Body of pancreas (tissue), 4 donors: ENCODE measurements at regions not wholly inside any gene's neighbourhood (a gene's known extent, or its start where the extent isn't known, plus 50 kb on each side); places are given as distances from the start of the nearest gene placed in this dataset.

Experiments used
- ATAC-seq: fragments of 150-250 bp; one replicate; pipeline ENCODE4 v1.9.1; 2016
- DNase-seq, 4 donors: peaks; one replicate each; pipeline ENCODE4 v3.0.0-alpha.2; 2019
- H3K27ac ChIP-seq, 4 donors: fragments of 200-600 bp; sonication (generic); 1 replicate in 3 of 4; 2 replicates in 1 of 4; pipeline versions ENCODE4 v1.5.1 to v1.6.1; 2016 to 2019; ENCODE audit warnings: mild to moderate bottlenecking in 1 of 4, mixed read lengths in 1 of 4, moderate library complexity in 1 of 4
- H3K27me3 ChIP-seq, 2 donors: fragments of 200-600 bp; sonication (generic); one replicate each; pipeline ENCODE4 v1.6.0; 2016; ENCODE audit warnings: mild to moderate bottlenecking in 1 of 2
- H3K36me3 ChIP-seq, 2 donors: fragments of 200-600 bp; sonication (generic); replicated peaks in 1 of 2; 2 replicates each; pipeline ENCODE4 v1.5.1; 2016; ENCODE audit warnings: low read depth in 2 of 2; ENCODE audit not compliant: insufficient read depth in 1 of 2
- H3K4me1 ChIP-seq: fragments of 200-600 bp; sonication (generic); one replicate; pipeline ENCODE4 v1.6.0; 2016
- H3K4me3 ChIP-seq, 2 donors: fragments of 200-600 bp; sonication (generic); 1 replicate in 1 of 2; 2 replicates in 1 of 2; pipeline ENCODE4 v1.5.1; 2016 to 2019
- H3K9me3 ChIP-seq, 3 donors: fragments of 200-600 bp; sonication (generic); 1 replicate in 2 of 3; 2 replicates in 1 of 3; pipeline ENCODE4 v1.5.1; 2016
- POLR2A ChIP-seq, 3 donors: fragments of 450-650 bp; IDR thresholded peaks; one replicate each; pipeline ENCODE4 v1.6.1; 2016; ENCODE audit warnings: antibody characterized with exemption in 3 of 3, mild to moderate bottlenecking in 2 of 3
- WGBS, 2 donors: methylation state at CpG; one replicate each; pipeline ENCODE4 v1.1.5; 2017; 5-methylcytosine and 5-hydroxymethylcytosine counted together
- intact Hi-C: fragments of 100-400 bp; cut with DNase I; formaldehyde crosslinking; loops from one replicate; pipeline ENCODE4 v1.15.1; 2023
- TF ChIP-seq, protein P1 (sequence below), 7 experiments: fragments of 450-650 bp in 4 of 7; fragments of 200-600 bp in 3 of 7; sonication (generic) in 3 of 7; IDR thresholded peaks; one replicate each; pipeline ENCODE4 v1.5.1; 2016 to 2019; ENCODE audit warnings: antibody characterized with exemption in 7 of 7

- Histone ChIP-seq H3K9me3 (no peaks in the 10 kb centered on the region), H3K27ac (no peak overlapping the region), H3K36me3 (no peaks in the 10 kb centered on the region), H3K4me1 (no peaks in the 10 kb centered on the region), H3K27me3 (no peaks in the 10 kb centered on the region), H3K4me3 (no peak overlapping the region)
- intact Hi-C loops, result no loop called here
- TF ChIP-seq, protein P1, sequence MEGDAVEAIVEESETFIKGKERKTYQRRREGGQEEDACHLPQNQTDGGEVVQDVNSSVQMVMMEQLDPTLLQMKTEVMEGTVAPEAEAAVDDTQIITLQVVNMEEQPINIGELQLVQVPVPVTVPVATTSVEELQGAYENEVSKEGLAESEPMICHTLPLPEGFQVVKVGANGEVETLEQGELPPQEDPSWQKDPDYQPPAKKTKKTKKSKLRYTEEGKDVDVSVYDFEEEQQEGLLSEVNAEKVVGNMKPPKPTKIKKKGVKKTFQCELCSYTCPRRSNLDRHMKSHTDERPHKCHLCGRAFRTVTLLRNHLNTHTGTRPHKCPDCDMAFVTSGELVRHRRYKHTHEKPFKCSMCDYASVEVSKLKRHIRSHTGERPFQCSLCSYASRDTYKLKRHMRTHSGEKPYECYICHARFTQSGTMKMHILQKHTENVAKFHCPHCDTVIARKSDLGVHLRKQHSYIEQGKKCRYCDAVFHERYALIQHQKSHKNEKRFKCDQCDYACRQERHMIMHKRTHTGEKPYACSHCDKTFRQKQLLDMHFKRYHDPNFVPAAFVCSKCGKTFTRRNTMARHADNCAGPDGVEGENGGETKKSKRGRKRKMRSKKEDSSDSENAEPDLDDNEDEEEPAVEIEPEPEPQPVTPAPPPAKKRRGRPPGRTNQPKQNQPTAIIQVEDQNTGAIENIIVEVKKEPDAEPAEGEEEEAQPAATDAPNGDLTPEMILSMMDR (IDR thresholded peaks at IDR 0.05), result peak in 1 of 7 experiments; percentile 4
- no peak for TF ChIP-seq POLR2A (IDR thresholded peaks at IDR 0.05)
- WGBS, 2 donors, result 26 to 35% methylated on average over 5 of the region's 5 CpGs
- ATAC-seq, result no peak
- no peak for DNase-seq
Measured at GRCh38 chr2:103289105-103289725, 527.4 kb downstream of the TMEM182 start.

DNA sequence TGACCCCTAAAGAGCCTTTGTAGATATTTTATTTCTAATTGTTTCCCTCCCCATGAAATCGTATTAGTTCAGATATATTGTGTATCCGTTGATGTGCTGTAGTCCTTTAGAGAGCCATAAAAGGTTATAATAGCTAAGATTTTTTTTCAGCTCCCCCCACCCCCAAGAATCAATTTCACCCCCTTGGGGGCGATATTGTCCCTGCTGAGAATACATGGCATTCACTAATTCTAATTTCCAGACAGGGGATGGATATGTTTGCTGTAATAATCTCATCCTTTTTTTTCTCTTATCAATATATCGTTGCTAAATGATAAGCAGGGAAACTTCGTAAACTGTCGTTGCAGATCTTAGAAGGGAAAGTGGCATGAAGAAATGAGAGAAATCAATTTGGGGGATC lies 530.7 kb downstream of the TMEM182 start:
- no peak overlapping the region for H3K4me3 ChIP-seq
- no peak for DNase-seq
- intact Hi-C loops, result no loop called here
- no peaks in the 10 kb centered on the region for H3K27me3 ChIP-seq
- no peak overlapping the region for H3K27ac ChIP-seq
- no peak for ATAC-seq
- no peaks in the 10 kb centered on the region for H3K9me3 ChIP-seq
- H3K4me1 ChIP-seq, result no peaks in the 10 kb centered on the region
- H3K36me3 ChIP-seq, result no peaks in the 10 kb centered on the region
- 36 to 37% methylated on average over 6 of the region's 6 CpGs for WGBS, 2 donors
- no peak for TF ChIP-seq POLR2A (IDR thresholded peaks at IDR 0.05)
- TF ChIP-seq, protein P1 (IDR thresholded peaks at IDR 0.05), result no peak

GRCh38 chr2:103293067-103293741 lies 531.4 kb downstream of the TMEM182 start:
- Histone ChIP-seq H3K27ac (no peak overlapping the region), H3K9me3 (no peaks in the 10 kb centered on the region), H3K27me3 (no peaks in the 10 kb centered on the region), H3K4me1 (no peaks in the 10 kb centered on the region), H3K4me3 (no peak overlapping the region), H3K36me3 (no peaks in the 10 kb centered on the region)
- ATAC-seq (no peak), DNase-seq (no peak)
- 18 to 19% methylated on average over 16 of the region's 16 CpGs for WGBS, 2 donors
- TF ChIP-seq, protein P1 (IDR thresholded peaks at IDR 0.05), result no peak
- no peak for TF ChIP-seq POLR2A (IDR thresholded peaks at IDR 0.05)
- intact Hi-C loops, result no loop called here

- ATAC-seq, result no peak
Measured at GRCh38 chr2:103293742-103294077, 531.9 kb downstream of the TMEM182 start.

More at GRCh38 chr2:103293742-103294077, 531.9 kb downstream of the TMEM182 start:
- no peak overlapping the region for H3K4me3 ChIP-seq
- H3K36me3 ChIP-seq, result no peaks in the 10 kb centered on the region
- no peak for TF ChIP-seq POLR2A (IDR thresholded peaks at IDR 0.05)
- TF ChIP-seq, protein P1 (IDR thresholded peaks at IDR 0.05), result no peak
- no peak overlapping the region for H3K27ac ChIP-seq
- intact Hi-C loops, result no loop called here
- no peaks in the 10 kb centered on the region for H3K4me1 ChIP-seq
- no peaks in the 10 kb centered on the region for H3K9me3 ChIP-seq
- WGBS, 2 donors, result 15 to 33% methylated on average over 3 of the region's 3 CpGs
- no peaks in the 10 kb centered on the region for H3K27me3 ChIP-seq
- no peak for DNase-seq
